Panc1 (cell line): ENCODE measurements at regions not wholly inside any gene's neighbourhood (a gene's known extent, or its start where the extent isn't known, plus 50 kb on each side); places are given as distances from the start of the nearest gene placed in this dataset.

Experiments
- ATAC-seq: fragments of 200-7000 bp; cut with Tn5 transposase; 2 replicates; pipeline ENCODE4 v1.9.1; 2020; ENCODE audit warnings: mild to moderate bottlenecking, moderate library complexity
- BruUV-seq: library from RNA; stranded (reverse); fragments of 400-500 nt; replicated peaks from 2 replicates; lab custom pipeline; 2021; lab: Mats Ljungman, UMichigan
- CTCF ChIA-PET: fragments of 300-600 bp; sonication (Branson Sonifier 250); formaldehyde crosslinking; loops from one replicate; lab custom pipeline; 2022; ENCODE audit warnings: antibody characterized with exemption; lab: Charles Lee
- POLR2A ChIA-PET: fragments of 300-600 bp; sonication (Branson Sonifier 250); formaldehyde crosslinking; loops from one replicate; lab custom pipeline; 2022; ENCODE audit warnings: antibody characterized with exemption; lab: Charles Lee
- DNase-seq: peaks from one replicate; pipeline ENCODE4 v3.0.0-alpha.2; 2010; ENCODE audit warnings: low read depth, low spot score
- H3K27ac ChIP-seq: 2 replicates; pipeline ENCODE4 v1.5.1; 2011; ENCODE audit warnings: mild to moderate bottlenecking, low read length, inconsistent platforms
- H3K27me3 ChIP-seq: fragments of 200-500 bp; sonication (Bioruptor generic); 2 replicates; pipeline ENCODE4 v1.6.0; 2014; ENCODE audit warnings: low read length, inconsistent platforms; ENCODE audit not compliant: control insufficient read depth, insufficient read depth
- H3K36me3 ChIP-seq: fragments of 200-500 bp; sonication (Bioruptor generic); 2 replicates; pipeline ENCODE4 v1.5.1; 2014; ENCODE audit warnings: inconsistent platforms, mild to moderate bottlenecking, low read length, moderate library complexity; ENCODE audit not compliant: control insufficient read depth, insufficient read depth
- H3K4me1 ChIP-seq: 2 replicates; pipeline ENCODE4 v1.5.1; 2011; ENCODE audit warnings: inconsistent platforms, mild to moderate bottlenecking, low read length, moderate library complexity; ENCODE audit not compliant: control insufficient read depth, insufficient read depth
- H3K4me3 ChIP-seq, 2 experiments: 2 replicates each; pipeline ENCODE4 v1.5.1; 2011 to 2012; ENCODE audit warnings: low read depth in 2 of 2, low read length in 2 of 2, mild to moderate bottlenecking in 2 of 2, inconsistent platforms in 1 of 2, moderate library complexity in 1 of 2
- H3K9me3 ChIP-seq: fragments of 200-500 bp; sonication (Bioruptor generic); 2 replicates; pipeline ENCODE4 v1.5.1; 2014; ENCODE audit warnings: low read depth, mild to moderate bottlenecking, inconsistent platforms, low read length, moderate library complexity; ENCODE audit not compliant: control insufficient read depth, insufficient read depth
- CTCF ChIP-seq: fragments of 450-650 bp; IDR thresholded peaks from 2 replicates; pipeline ENCODE4 v1.5.1; 2017; ENCODE audit warnings: mild to moderate bottlenecking
- POLR2AphosphoS5 ChIP-seq: IDR thresholded peaks from 2 replicates; pipeline ENCODE4 v1.6.1; 2012; ENCODE audit warnings: mild to moderate bottlenecking, low read depth, low read length, moderate library complexity
- REST ChIP-seq, 2 experiments: IDR thresholded peaks; 2 replicates each; pipeline ENCODE4 v1.6.1; 2011 to 2012; ENCODE audit warnings: low read depth in 2 of 2, control low read depth in 1 of 2, low read length in 1 of 2, mild to moderate bottlenecking in 1 of 2, moderate library complexity in 1 of 2; ENCODE audit not compliant: insufficient read depth in 1 of 2
- SIN3A ChIP-seq: IDR thresholded peaks from 2 replicates; pipeline ENCODE4 v1.6.1; 2012; ENCODE audit warnings: low read depth, mild to moderate bottlenecking, low read length, moderate library complexity, borderline replicate concordance; ENCODE audit not compliant: insufficient read depth
- TCF7L2 ChIP-seq: IDR thresholded peaks from 2 replicates; pipeline ENCODE4 v1.6.1; 2011; ENCODE audit warnings: mild to moderate bottlenecking, low read depth, low read length, inconsistent platforms
- in situ Hi-C: cut with HindIII; loops from 2 replicates; pipeline ENCODE4 v1.10.0; 2016; ENCODE audit warnings: low sequenced_read_pairs, low pct_unique_long_range_greater_than_20kb
- intact Hi-C: fragments of 100-400 bp; cut with micrococcal nuclease; formaldehyde crosslinking; loops from one replicate; pipeline ENCODE4 v1.10.0; 2022; ENCODE audit not compliant: unreplicated experiment

DNA sequence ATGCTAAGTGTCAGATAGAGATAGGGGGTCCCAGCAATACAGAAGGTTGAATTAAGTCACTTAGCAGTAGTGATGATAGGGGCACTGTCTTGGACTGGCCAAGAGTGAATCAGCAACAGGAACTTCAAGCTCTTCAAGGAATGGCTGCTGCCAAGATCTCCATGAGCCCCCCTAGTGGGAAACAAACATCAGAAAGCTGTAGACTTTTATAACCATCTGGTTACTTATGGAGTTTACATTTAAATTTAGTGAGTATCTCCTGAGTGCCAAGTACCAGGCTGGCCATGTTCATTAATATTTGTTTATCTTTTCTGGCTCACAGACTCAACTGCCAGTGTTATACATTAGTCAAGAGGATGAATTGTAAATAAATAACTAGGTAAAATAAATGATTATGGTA lies 327.3 kb downstream of the TTLL7 start:
- intact Hi-C loops: no loop called here
- DNase-seq: no peak
- H3K4me3 ChIP-seq: no peak overlapping the region
- in situ Hi-C loops: no loop called here
- POLR2A ChIA-PET: no interaction called here
- TF ChIP-seq REST (IDR thresholded peaks at IDR 0.05; ENCODE audit: insufficient read depth in 1 of 2, low read depth in 2 of 2, low read length in 1 of 2) (no peak), TCF7L2 (no peak), SIN3A (no peak), POLR2AphosphoS5 (no peak), CTCF (no peak)
- ATAC-seq: no peak
- H3K27ac ChIP-seq: no peak overlapping the region
- no peaks in the 10 kb centered on the region for H3K36me3 ChIP-seq
- H3K9me3 ChIP-seq: no peaks in the 10 kb centered on the region
- BruUV-seq: no TSS peak
- CTCF ChIA-PET: no interaction called here
- H3K4me1 ChIP-seq: no peaks in the 10 kb centered on the region
- no peaks in the 10 kb centered on the region for H3K27me3 ChIP-seq

- TF ChIP-seq CTCF (no peak), POLR2AphosphoS5 (no peak), SIN3A (no peak)
- Histone ChIP-seq H3K4me1 (no peaks in the 10 kb centered on the region), H3K9me3 (no peaks in the 10 kb centered on the region), H3K4me3 (no peak overlapping the region), H3K36me3 (no peaks in the 10 kb centered on the region), H3K27me3 (no peaks in the 10 kb centered on the region), H3K27ac (no peak overlapping the region)
- DNase-seq (no peak), ATAC-seq (no peak)
- ChIA-PET POLR2A (no interaction called here), CTCF (no interaction called here)
- intact Hi-C loops (no loop called here), in situ Hi-C loops (no loop called here)
- no TSS peak for BruUV-seq
These were observed 327.9 kb downstream of the TTLL7 start for GRCh38 chr1:83670909-83671565.
